IMR-90 (cell line): ENCODE measurements at regions not wholly inside any gene's neighbourhood (a gene's known extent, or its start where the extent isn't known, plus 50 kb on each side); places are given as distances from the start of the nearest gene placed in this dataset.
A peak's percentile ranks its signal among the peaks of the same experiment; 100 is the strongest.

Source experiments
- ATAC-seq: fragments of 200-7000 bp; cut with Tn5 transposase; 2 replicates; pipeline ENCODE4 v1.9.1; 2020; ENCODE audit warnings: low read depth, mild to moderate bottlenecking, moderate library complexity
- BruUV-seq: library from RNA; stranded (reverse); fragments of 400-500 nt; replicated peaks from 2 replicates; lab custom pipeline; 2021; lab: Mats Ljungman, UMichigan
- CTCF ChIA-PET: fragments of 300-600 bp; formaldehyde crosslinking; extraction: SDS; loops from one replicate; lab custom pipeline; 2021; ENCODE audit warnings: antibody characterized with exemption; lab: Yijun Ruan, JAX
- POLR2A ChIA-PET: fragments of 300-600 bp; sonication (Branson Sonifier 250); formaldehyde crosslinking; loops from one replicate; lab custom pipeline; 2022; ENCODE audit warnings: antibody characterized with exemption; ENCODE audit not compliant: unreplicated experiment; lab: Charles Lee
- DNase-seq: peaks from one replicate; pipeline ENCODE4 v3.0.0; 2013
- H2AFZ ChIP-seq: replicated peaks from 2 replicates; pipeline ENCODE3; 2013; ENCODE audit warnings: low read length, mild to moderate bottlenecking; ENCODE audit not compliant: poor library complexity
- H2AK5ac ChIP-seq: 2 replicates; pipeline ENCODE4 v1.6.1; 2013; ENCODE audit warnings: low read depth, low read length, inconsistent platforms
- H2AK9ac ChIP-seq: replicated peaks from 2 replicates; pipeline ENCODE3; 2013; ENCODE audit warnings: mild to moderate bottlenecking, low read depth, low read length, moderate library complexity; ENCODE audit not compliant: poor library complexity
- H2BK120ac ChIP-seq: 2 replicates; pipeline ENCODE4 v1.6.1; 2013; ENCODE audit warnings: low read depth, low read length, inconsistent platforms
- H2BK15ac ChIP-seq: 3 replicates; pipeline ENCODE4 v1.6.1; 2013; ENCODE audit warnings: low read depth, low read length, inconsistent platforms
- H2BK20ac ChIP-seq: 2 replicates; pipeline ENCODE4 v1.6.1; 2013; ENCODE audit warnings: low read depth, mild to moderate bottlenecking, inconsistent platforms, low read length, moderate library complexity
- H2BK5ac ChIP-seq: 2 replicates; pipeline ENCODE4 v1.6.1; 2013; ENCODE audit warnings: mild to moderate bottlenecking, low read depth, low read length, inconsistent platforms; ENCODE audit not compliant: poor library complexity, severe bottlenecking
- H3K14ac ChIP-seq: replicated peaks from 2 replicates; pipeline ENCODE4 v1.6.1; 2013; ENCODE audit warnings: low read depth, low read length, inconsistent platforms
- H3K18ac ChIP-seq: 2 replicates; pipeline ENCODE4 v1.6.1; 2013; ENCODE audit warnings: low read depth, low read length, control low read depth
- H3K23ac ChIP-seq: 2 replicates; pipeline ENCODE4 v1.6.1; 2013; ENCODE audit warnings: low read depth, low read length, inconsistent platforms
- H3K27ac ChIP-seq: 2 replicates; pipeline ENCODE4 v1.5.1; 2013; ENCODE audit warnings: mild to moderate bottlenecking, control low read depth, low read length; ENCODE audit not compliant: insufficient read depth
- H3K27me3 ChIP-seq: 2 replicates; pipeline ENCODE4 v1.6.1; 2013; ENCODE audit warnings: low read length; ENCODE audit not compliant: control insufficient read depth, insufficient read depth
- H3K36me3 ChIP-seq: 2 replicates; pipeline ENCODE4 v1.6.1; 2013; ENCODE audit warnings: low read length, mixed read lengths; ENCODE audit not compliant: control insufficient read depth, insufficient read depth
- H3K4ac ChIP-seq: 2 replicates; pipeline ENCODE4 v1.6.1; 2013; ENCODE audit warnings: low read depth, low read length, inconsistent platforms
- H3K4me1 ChIP-seq: 2 replicates; pipeline ENCODE4 v1.6.1; 2013; ENCODE audit warnings: low read length, mixed read lengths; ENCODE audit not compliant: control insufficient read depth, insufficient read depth
- H3K4me2 ChIP-seq: 2 replicates; pipeline ENCODE4 v1.6.1; 2013; ENCODE audit warnings: low read depth, mild to moderate bottlenecking, control low read depth, low read length, moderate library complexity
- H3K4me3 ChIP-seq: 2 replicates; pipeline ENCODE4 v1.5.1; 2013; ENCODE audit warnings: low read depth, mild to moderate bottlenecking, control low read depth, low read length, moderate library complexity; ENCODE audit not compliant: insufficient read depth
- H3K56ac ChIP-seq: 2 replicates; pipeline ENCODE4 v1.6.1; 2013; ENCODE audit warnings: low read length, inconsistent platforms; ENCODE audit not compliant: insufficient read depth; ENCODE audit errors: extremely low read depth
- H3K79me1 ChIP-seq, 2 experiments: 2 replicates each; pipeline ENCODE4 v1.6.1; 2013; ENCODE audit warnings: low read length in 2 of 2, inconsistent platforms in 1 of 2, low read depth in 1 of 2
- H3K9ac ChIP-seq: 2 replicates; pipeline ENCODE4 v1.6.1; 2013; ENCODE audit warnings: low read depth, low read length, control low read depth
- H3K9me1 ChIP-seq: 2 replicates; pipeline ENCODE4 v1.6.1; 2013; ENCODE audit warnings: low read length, inconsistent platforms; ENCODE audit not compliant: insufficient read depth
- H3K9me3 ChIP-seq: 2 replicates; pipeline ENCODE4 v1.6.1; 2013; ENCODE audit warnings: low read length; ENCODE audit not compliant: control insufficient read depth, insufficient read depth
- H4K20me1 ChIP-seq: 2 replicates; pipeline ENCODE4 v1.6.1; 2013; ENCODE audit warnings: low read length, inconsistent platforms; ENCODE audit not compliant: insufficient read depth
- H4K5ac ChIP-seq: 2 replicates; pipeline ENCODE4 v1.6.1; 2013; ENCODE audit warnings: mild to moderate bottlenecking, low read depth, low read length, control low read depth
- H4K8ac ChIP-seq, 2 experiments: 2 replicates each; pipeline ENCODE4 v1.6.1; 2013; ENCODE audit warnings: low read depth in 2 of 2, low read length in 2 of 2, control low read depth in 1 of 2, inconsistent platforms in 1 of 2
- H4K91ac ChIP-seq: 2 replicates; pipeline ENCODE4 v1.6.1; 2013; ENCODE audit warnings: low read depth, low read length, inconsistent platforms; ENCODE audit not compliant: insufficient read depth
- BHLHE40 ChIP-seq: fragments of 150-350 bp; IDR thresholded peaks from 2 replicates; pipeline ENCODE4 v1.6.1; 2016; ENCODE audit warnings: mild to moderate bottlenecking, low read depth, low read length
- CEBPB ChIP-seq: IDR thresholded peaks from 2 replicates; pipeline ENCODE4 v1.6.1; 2012; ENCODE audit warnings: low read depth, low read length, improper control_type of control experiment
- CHD1 ChIP-seq: IDR thresholded peaks from 2 replicates; pipeline ENCODE4 v1.6.1; 2012; ENCODE audit warnings: low read depth, low read length, improper control_type of control experiment
- FOS ChIP-seq: fragments of 150-350 bp; IDR thresholded peaks from 2 replicates; pipeline ENCODE4 v1.6.1; 2016; ENCODE audit warnings: low read depth, low read length
- MAFK ChIP-seq: IDR thresholded peaks from 2 replicates; pipeline ENCODE4 v1.6.1; 2012; ENCODE audit warnings: low read depth, low read length, improper control_type of control experiment
- MAZ ChIP-seq: IDR thresholded peaks from 2 replicates; pipeline ENCODE4 v1.6.1; 2012; ENCODE audit warnings: low read depth, mild to moderate bottlenecking, low read length, improper control_type of control experiment, moderate library complexity, borderline replicate concordance
- MXI1 ChIP-seq: IDR thresholded peaks from 2 replicates; pipeline ENCODE4 v1.6.1; 2012; ENCODE audit warnings: low read depth, mild to moderate bottlenecking, low read length, moderate library complexity, borderline replicate concordance
- NFE2L2 ChIP-seq: fragments of 150-350 bp; IDR thresholded peaks from 2 replicates; pipeline ENCODE4 v1.6.1; 2016; ENCODE audit warnings: low read depth, mild to moderate bottlenecking, low read length
- POLR2A ChIP-seq: IDR thresholded peaks from 2 replicates; pipeline ENCODE4 v1.6.1; 2012; ENCODE audit warnings: mild to moderate bottlenecking, low read depth, low read length
- RAD21 ChIP-seq: IDR thresholded peaks from 2 replicates; pipeline ENCODE4 v1.6.1; 2012; ENCODE audit warnings: low read length, improper control_type of control experiment
- RCOR1 ChIP-seq: IDR thresholded peaks from 2 replicates; pipeline ENCODE4 v1.6.1; 2012; ENCODE audit warnings: mild to moderate bottlenecking, low read length, improper control_type of control experiment; ENCODE audit not compliant: insufficient replicate concordance
- RFX5 ChIP-seq: IDR thresholded peaks from 2 replicates; pipeline ENCODE4 v1.8.0; 2012; ENCODE audit warnings: low read depth, mild to moderate bottlenecking, low read length, moderate library complexity
- SMC3 ChIP-seq: fragments of 150-350 bp; IDR thresholded peaks from 2 replicates; pipeline ENCODE4 v1.6.1; 2016; ENCODE audit warnings: low read depth, mild to moderate bottlenecking, antibody characterized with exemption, low read length, moderate library complexity
- WGBS, 2 experiments: methylation state at CpG; one replicate each; pipeline versions ENCODE4 v1.1.5 to v1.1.7; 2013; ENCODE audit warnings: missing lambda C conversion rate in 2 of 2; ENCODE audit not compliant: insufficient read length in 1 of 2; ENCODE audit errors: extremely low coverage in 2 of 2; 5-methylcytosine and 5-hydroxymethylcytosine counted together
- dilution Hi-C: fragments of 300-500 bp; cut with HindIII; formaldehyde crosslinking; loops from one replicate; pipeline ENCODE4 v1.14.3; 2018; ENCODE audit warnings: low sequenced_read_pairs; ENCODE audit not compliant: unreplicated experiment
- in situ Hi-C: fragments of 300-500 bp; cut with MboI; formaldehyde crosslinking; loops from 3 replicates; pipeline ENCODE4 v1.14.3; 2019; ENCODE audit warnings: low sequenced_read_pairs, inconsistent platforms, mixed read lengths
- intact Hi-C: fragments of 100-400 bp; cut with micrococcal nuclease; formaldehyde crosslinking; loops from 2 replicates; pipeline ENCODE4 v1.10.0; 2022
- TF ChIP-seq, protein P1 (sequence below): fragments of 150-350 bp; IDR thresholded peaks from 2 replicates; pipeline ENCODE4 v1.6.1; 2016; ENCODE audit warnings: low read depth, mild to moderate bottlenecking, low read length, moderate library complexity, borderline replicate concordance
- TF ChIP-seq, protein P2 (sequence below): conservative IDR thresholded peaks from 2 replicates; pipeline ENCODE4 v1.5.1; 2012; ENCODE audit warnings: mild to moderate bottlenecking, low read depth, low read length, improper control_type of control experiment
- TF ChIP-seq, protein P3 (sequence below): fragments of 150-350 bp; IDR thresholded peaks from 2 replicates; pipeline ENCODE4 v1.6.1; 2017; ENCODE audit warnings: mild to moderate bottlenecking, antibody characterized with exemption, low read length, low read depth

DNA sequence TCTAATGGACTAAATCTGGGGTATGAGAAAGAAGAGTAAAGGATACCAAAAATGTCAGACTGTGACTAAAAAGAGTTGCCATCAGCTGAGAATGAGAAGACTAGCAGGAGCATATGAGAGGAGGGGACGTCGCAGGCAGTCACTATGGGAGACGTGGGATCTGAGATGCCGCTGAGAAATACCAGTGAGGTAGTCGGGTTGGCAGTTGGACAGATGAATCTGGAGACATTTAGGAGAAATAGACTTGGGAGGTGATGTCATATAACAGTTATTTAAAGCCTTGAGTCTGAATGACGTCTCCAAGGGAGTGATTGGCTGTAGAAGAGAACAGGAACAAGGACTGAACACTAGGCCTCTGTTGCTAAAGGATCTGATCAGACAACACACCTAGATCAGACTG lies 51.5 kb upstream of the TRIM26 start:
- H3K4me2 ChIP-seq: no peak overlapping the region
- 96% methylated on average over 3 of the region's 6 CpGs; no CpG with 5 or more reads in 1 of the 2 experiments for WGBS, 2 experiments
- H3K27ac ChIP-seq: no peak overlapping the region
- H2BK15ac ChIP-seq: peak overlapping the region; percentile 43; the same call in 1 of the 3 replicates
- no peak overlapping the region for H2AK9ac ChIP-seq
- H3K27me3 ChIP-seq: no peaks in the 10 kb centered on the region
- H4K5ac ChIP-seq: peak overlapping the region; percentile 53; the same call in 1 of the 2 replicates
- peak overlapping the region; percentile 92; the same call in 1 of the 2 replicates for H3K14ac ChIP-seq
- in situ Hi-C loops (no loop called here), dilution Hi-C loops (no loop called here), intact Hi-C loops (no loop called here)
- H3K23ac ChIP-seq: no peak overlapping the region; the same call in 1 of the 2 replicates
- no peak for ATAC-seq
- H2BK5ac ChIP-seq: peak overlapping the region; percentile 58
- DNase-seq: peak; percentile 49
- peak overlapping the region; percentile 33; the same call in 1 of the 2 replicates for H2BK20ac ChIP-seq
- peak overlapping the region; percentile 68 for H2AK5ac ChIP-seq
- no peak overlapping the region for H2BK120ac ChIP-seq
- peaks cover 12% of the 10 kb centered on the region for H3K9me1 ChIP-seq
- no peak overlapping the region for H3K56ac ChIP-seq
- H3K18ac ChIP-seq: no peak overlapping the region; the same call in 1 of the 2 replicates
- peak overlapping the region; percentile 46 for H2AFZ ChIP-seq
- ChIA-PET POLR2A (no interaction called here), CTCF (no interaction called here)
- peak overlapping the region in 1 of 2 experiments; percentile 47; a peak in 1 of 4 replicates for H4K8ac ChIP-seq
- H3K4ac ChIP-seq: peak overlapping the region; percentile 68
- H3K4me3 ChIP-seq: no peak overlapping the region
- BruUV-seq: no TSS peak
- no peak overlapping the region; the same call in 1 of the 2 replicates for H4K91ac ChIP-seq
- peaks cover 7% of the 10 kb centered on the region; the same call in 1 of the 2 replicates for H3K36me3 ChIP-seq
- peaks cover 11% of the 10 kb centered on the region for H3K4me1 ChIP-seq
- no peaks in the 10 kb centered on the region; the same call in 1 of the 2 replicates for H4K20me1 ChIP-seq
- no peak for TF ChIP-seq BHLHE40
- TF ChIP-seq CEBPB: no peak
- TF ChIP-seq SMC3: no peak
- TF ChIP-seq NFE2L2: no peak
- TF ChIP-seq RCOR1: no peak
- no peak for TF ChIP-seq POLR2A
- TF ChIP-seq RAD21: no peak
- TF ChIP-seq MAFK: no peak
- no peak for TF ChIP-seq CHD1
- no peak for TF ChIP-seq RFX5
- TF ChIP-seq, protein P1, sequence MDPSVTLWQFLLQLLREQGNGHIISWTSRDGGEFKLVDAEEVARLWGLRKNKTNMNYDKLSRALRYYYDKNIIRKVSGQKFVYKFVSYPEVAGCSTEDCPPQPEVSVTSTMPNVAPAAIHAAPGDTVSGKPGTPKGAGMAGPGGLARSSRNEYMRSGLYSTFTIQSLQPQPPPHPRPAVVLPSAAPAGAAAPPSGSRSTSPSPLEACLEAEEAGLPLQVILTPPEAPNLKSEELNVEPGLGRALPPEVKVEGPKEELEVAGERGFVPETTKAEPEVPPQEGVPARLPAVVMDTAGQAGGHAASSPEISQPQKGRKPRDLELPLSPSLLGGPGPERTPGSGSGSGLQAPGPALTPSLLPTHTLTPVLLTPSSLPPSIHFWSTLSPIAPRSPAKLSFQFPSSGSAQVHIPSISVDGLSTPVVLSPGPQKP: no peak
- TF ChIP-seq, protein P2, sequence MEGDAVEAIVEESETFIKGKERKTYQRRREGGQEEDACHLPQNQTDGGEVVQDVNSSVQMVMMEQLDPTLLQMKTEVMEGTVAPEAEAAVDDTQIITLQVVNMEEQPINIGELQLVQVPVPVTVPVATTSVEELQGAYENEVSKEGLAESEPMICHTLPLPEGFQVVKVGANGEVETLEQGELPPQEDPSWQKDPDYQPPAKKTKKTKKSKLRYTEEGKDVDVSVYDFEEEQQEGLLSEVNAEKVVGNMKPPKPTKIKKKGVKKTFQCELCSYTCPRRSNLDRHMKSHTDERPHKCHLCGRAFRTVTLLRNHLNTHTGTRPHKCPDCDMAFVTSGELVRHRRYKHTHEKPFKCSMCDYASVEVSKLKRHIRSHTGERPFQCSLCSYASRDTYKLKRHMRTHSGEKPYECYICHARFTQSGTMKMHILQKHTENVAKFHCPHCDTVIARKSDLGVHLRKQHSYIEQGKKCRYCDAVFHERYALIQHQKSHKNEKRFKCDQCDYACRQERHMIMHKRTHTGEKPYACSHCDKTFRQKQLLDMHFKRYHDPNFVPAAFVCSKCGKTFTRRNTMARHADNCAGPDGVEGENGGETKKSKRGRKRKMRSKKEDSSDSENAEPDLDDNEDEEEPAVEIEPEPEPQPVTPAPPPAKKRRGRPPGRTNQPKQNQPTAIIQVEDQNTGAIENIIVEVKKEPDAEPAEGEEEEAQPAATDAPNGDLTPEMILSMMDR: no peak
- TF ChIP-seq, protein P3, sequence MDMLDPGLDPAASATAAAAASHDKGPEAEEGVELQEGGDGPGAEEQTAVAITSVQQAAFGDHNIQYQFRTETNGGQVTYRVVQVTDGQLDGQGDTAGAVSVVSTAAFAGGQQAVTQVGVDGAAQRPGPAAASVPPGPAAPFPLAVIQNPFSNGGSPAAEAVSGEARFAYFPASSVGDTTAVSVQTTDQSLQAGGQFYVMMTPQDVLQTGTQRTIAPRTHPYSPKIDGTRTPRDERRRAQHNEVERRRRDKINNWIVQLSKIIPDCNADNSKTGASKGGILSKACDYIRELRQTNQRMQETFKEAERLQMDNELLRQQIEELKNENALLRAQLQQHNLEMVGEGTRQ: no peak
- TF ChIP-seq FOS: no peak
- no peak for TF ChIP-seq MXI1
- TF ChIP-seq MAZ: no peak
- peaks cover 12 to 21% of the 10 kb centered on the region in 2 experiments for H3K79me1 ChIP-seq
- H3K9me3 ChIP-seq: no peaks in the 10 kb centered on the region
- H3K9ac ChIP-seq: no peak overlapping the region
